ENCODE measurements at regions not wholly inside any gene's neighbourhood (a gene's known extent, or its start where the extent isn't known, plus 50 kb on each side); places are given as distances from the start of the nearest gene placed in this dataset.

DNA sequence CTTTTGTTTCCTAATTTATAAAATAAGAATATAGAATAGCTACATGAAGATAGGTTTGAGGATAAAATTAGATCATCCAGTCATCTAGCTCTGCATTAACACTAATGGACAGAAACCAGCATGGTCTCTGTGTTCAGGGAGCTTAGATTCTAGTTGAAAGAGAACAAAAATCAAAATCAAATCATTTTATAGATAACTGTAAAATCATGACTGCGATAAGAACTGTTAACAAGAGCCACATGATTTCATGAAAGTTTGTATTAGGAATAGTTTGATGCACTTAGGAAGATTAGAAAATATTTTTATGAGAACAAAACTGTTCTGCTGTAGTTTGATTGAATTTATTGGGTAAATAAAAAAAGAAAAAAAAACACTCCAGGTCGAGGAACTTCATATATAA, 1074.7 kb downstream of the MAT2B start:
- no peak overlapping the region for H3K4me3 ChIP-seq (ENCODE audit: low read length)
- no peak for DNase-seq (ENCODE audit: low read depth)
- TF ChIP-seq, protein P1, sequence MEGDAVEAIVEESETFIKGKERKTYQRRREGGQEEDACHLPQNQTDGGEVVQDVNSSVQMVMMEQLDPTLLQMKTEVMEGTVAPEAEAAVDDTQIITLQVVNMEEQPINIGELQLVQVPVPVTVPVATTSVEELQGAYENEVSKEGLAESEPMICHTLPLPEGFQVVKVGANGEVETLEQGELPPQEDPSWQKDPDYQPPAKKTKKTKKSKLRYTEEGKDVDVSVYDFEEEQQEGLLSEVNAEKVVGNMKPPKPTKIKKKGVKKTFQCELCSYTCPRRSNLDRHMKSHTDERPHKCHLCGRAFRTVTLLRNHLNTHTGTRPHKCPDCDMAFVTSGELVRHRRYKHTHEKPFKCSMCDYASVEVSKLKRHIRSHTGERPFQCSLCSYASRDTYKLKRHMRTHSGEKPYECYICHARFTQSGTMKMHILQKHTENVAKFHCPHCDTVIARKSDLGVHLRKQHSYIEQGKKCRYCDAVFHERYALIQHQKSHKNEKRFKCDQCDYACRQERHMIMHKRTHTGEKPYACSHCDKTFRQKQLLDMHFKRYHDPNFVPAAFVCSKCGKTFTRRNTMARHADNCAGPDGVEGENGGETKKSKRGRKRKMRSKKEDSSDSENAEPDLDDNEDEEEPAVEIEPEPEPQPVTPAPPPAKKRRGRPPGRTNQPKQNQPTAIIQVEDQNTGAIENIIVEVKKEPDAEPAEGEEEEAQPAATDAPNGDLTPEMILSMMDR (conservative IDR thresholded peaks at IDR 0.05; ENCODE audit: low read depth, low read length), result no peak

DNA sequence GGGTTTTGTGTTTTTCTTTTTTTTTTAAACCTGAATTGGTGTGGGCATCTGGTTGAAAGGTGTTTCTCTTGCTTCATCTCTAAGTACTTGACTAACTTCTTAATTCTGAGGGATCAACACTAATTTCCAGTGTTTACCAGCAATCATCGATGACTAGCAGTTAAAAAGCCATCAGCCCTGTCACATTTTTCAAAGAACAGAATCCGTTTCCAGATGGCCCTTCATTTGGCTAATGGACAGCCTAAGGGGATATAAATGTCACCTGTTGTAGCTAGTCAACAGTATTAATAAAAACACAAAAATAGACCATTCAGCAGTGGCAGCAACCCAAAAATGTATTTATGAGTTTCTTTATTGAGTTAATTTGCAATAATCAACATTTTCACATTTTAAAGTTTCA, 1076.5 kb downstream of the MAT2B start:
- no peak overlapping the region for H3K4me3 ChIP-seq (ENCODE audit: low read length)
- TF ChIP-seq, protein P1 (conservative IDR thresholded peaks at IDR 0.05; ENCODE audit: low read depth, low read length), result no peak
- DNase-seq (ENCODE audit: low read depth), result no peak

- no peak for DNase-seq (ENCODE audit: low read depth)
- H3K4me3 ChIP-seq (ENCODE audit: low read length), result no peak overlapping the region
- TF ChIP-seq, protein P1 (conservative IDR thresholded peaks at IDR 0.05; ENCODE audit: low read depth, low read length), result no peak
Observed at GRCh38 chr5:164593982-164594381, 1088.6 kb downstream of the MAT2B start.

DNA sequence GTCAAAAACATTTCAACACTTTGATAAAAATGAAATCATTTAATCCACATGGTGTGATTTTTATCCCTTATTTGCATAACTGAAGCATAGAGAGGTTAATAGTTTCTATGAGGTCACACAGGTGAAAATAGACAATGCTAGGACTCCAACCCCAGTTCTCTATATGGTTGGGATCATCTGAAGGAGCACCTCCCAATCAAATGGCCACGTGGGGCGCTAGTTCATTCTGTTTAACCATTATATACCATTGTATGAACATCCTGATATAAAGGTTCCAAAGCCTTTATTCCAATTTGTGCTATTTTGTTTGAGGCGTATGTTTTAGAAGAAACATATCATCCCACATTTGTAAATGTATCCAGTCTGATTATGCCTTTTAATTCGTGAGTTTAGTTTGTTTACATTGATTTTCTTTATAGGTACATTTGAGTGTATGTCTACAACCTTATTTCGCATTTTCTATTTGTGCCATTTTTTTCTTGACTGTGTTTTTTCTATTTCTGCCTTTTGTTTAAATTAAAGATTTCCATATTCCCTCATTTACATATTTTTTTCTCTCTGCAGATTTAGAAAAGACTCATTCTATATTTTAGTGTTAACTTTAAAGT, 1092.0 kb downstream of the MAT2B start:
- no peak for DNase-seq (ENCODE audit: low read depth)
- H3K4me3 ChIP-seq (ENCODE audit: low read length), result no peak overlapping the region
- TF ChIP-seq, protein P1 (conservative IDR thresholded peaks at IDR 0.05; ENCODE audit: low read depth, low read length), result peak; percentile 51

DNA sequence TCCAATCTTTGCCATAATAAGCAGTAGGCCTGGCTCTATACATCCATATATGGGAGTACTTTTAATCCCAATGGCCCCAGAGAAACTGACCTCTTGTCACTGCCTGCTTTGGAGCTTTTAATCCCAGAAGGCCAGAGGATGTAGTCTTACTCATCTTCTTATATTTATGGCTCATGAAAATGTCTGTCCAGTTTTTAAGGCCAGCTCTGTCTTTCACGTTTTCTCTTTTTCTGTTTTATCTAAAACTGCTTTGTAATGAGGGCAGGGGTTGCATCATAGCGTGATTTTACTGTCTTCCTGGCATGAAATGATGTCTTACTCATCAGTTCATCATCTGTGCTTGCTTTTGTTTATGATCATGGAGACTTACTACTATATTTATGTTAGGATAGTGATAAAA, 1094.9 kb downstream of the MAT2B start:
- TF ChIP-seq, protein P1 (conservative IDR thresholded peaks at IDR 0.05; ENCODE audit: low read depth, low read length), result no peak
- no peak for DNase-seq (ENCODE audit: low read depth)
- no peak overlapping the region for H3K4me3 ChIP-seq (ENCODE audit: low read length)

DNA sequence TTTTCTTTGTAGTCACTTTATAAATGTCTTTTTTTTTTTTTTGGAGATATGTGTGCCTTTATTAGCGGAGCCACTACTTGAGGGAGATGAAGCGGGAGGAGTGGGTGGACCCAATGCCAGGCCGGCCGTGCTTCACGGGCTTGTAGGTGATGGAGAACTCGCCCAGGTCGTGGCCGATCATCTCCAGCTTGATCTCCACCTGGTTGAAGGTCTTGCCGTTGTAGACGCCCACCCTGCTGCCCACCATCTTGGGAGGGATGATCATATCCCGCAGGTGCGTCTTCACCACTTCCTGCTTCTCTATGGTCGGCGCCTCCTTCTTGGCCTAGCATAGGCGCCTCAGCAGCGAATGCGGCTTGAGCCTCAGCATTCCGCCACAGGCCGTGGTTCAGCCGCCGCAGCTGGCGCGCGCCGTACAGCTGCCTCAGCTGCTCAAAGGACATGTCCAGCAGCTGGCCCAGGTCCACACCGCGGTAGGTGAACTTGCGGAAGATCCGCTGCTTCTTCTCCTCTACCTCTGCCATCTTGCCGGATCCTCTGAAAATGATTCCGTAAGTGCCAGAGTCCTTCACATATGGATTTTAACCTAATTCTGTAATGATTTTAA, 1095.6 kb downstream of the MAT2B start:
- DNase-seq (ENCODE audit: low read depth), result no peak
- TF ChIP-seq, protein P1 (conservative IDR thresholded peaks at IDR 0.05; ENCODE audit: low read depth, low read length), result no peak
- no peak overlapping the region for H3K4me3 ChIP-seq (ENCODE audit: low read length)

- H3K4me3 ChIP-seq (ENCODE audit: low read length), result no peak overlapping the region
- TF ChIP-seq, protein P1 (conservative IDR thresholded peaks at IDR 0.05; ENCODE audit: low read depth, low read length), result no peak
- DNase-seq (ENCODE audit: low read depth), result no peak
Observed at GRCh38 chr5:164608507-164608906, 1103.1 kb downstream of the MAT2B start.
